ENCODE measurements at regions not wholly inside any gene's neighbourhood (a gene's known extent, or its start where the extent isn't known, plus 50 kb on each side); places are given as distances from the start of the nearest gene placed in this dataset.

GRCh38 chr6:167762259-167762962, 64.3 kb upstream of the AFDN start (continued):
- TF ChIP-seq PBX2 (CRISPR knock-in tag; IDR thresholded peaks at IDR 0.05) (no peak), ARID5B (CRISPR knock-in tag; IDR thresholded peaks at IDR 0.05) (peak; percentile 93), KLF15 (CRISPR knock-in tag; IDR thresholded peaks at IDR 0.05; ENCODE audit: borderline replicate concordance) (no peak), ZNF331 (CRISPR knock-in tag; IDR thresholded peaks at IDR 0.05) (peak; percentile 94), GTF3A (CRISPR knock-in tag; conservative IDR thresholded peaks at IDR 0.05) (no peak), KDM2A (CRISPR knock-in tag; IDR thresholded peaks at IDR 0.05; ENCODE audit: borderline replicate concordance, low read depth) (peak; percentile 31; the same call in 1 of the 2 replicates), ZNF83 (CRISPR knock-in tag; IDR thresholded peaks at IDR 0.05; ENCODE audit: borderline replicate concordance) (no peak), ZNF878 (CRISPR knock-in tag; IDR thresholded peaks at IDR 0.05) (0 out of 2 replicates have a peak, but pooled peaks have one; percentile 29), HOMEZ (CRISPR knock-in tag; IDR thresholded peaks at IDR 0.05; ENCODE audit: low read depth) (peak; percentile 88), ELF1 (CRISPR knock-in tag; IDR thresholded peaks at IDR 0.05) (peak; percentile 30; the same call in 1 of the 2 replicates), ZMAT3 (CRISPR knock-in tag; conservative IDR thresholded peaks at IDR 0.05) (peak; percentile 85)
- TF ChIP-seq, protein P1, sequence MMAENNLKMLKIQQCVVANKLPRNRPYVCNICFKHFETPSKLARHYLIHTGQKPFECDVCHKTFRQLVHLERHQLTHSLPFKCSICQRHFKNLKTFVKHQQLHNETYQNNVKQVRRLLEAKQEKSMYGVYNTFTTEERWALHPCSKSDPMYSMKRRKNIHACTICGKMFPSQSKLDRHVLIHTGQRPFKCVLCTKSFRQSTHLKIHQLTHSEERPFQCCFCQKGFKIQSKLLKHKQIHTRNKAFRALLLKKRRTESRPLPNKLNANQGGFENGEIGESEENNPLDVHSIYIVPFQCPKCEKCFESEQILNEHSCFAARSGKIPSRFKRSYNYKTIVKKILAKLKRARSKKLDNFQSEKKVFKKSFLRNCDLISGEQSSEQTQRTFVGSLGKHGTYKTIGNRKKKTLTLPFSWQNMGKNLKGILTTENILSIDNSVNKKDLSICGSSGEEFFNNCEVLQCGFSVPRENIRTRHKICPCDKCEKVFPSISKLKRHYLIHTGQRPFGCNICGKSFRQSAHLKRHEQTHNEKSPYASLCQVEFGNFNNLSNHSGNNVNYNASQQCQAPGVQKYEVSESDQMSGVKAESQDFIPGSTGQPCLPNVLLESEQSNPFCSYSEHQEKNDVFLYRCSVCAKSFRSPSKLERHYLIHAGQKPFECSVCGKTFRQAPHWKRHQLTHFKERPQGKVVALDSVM (CRISPR knock-in tag; IDR thresholded peaks at IDR 0.05): peak; percentile 10; the same call in 1 of the 2 replicates
- TF ChIP-seq, protein P2, sequence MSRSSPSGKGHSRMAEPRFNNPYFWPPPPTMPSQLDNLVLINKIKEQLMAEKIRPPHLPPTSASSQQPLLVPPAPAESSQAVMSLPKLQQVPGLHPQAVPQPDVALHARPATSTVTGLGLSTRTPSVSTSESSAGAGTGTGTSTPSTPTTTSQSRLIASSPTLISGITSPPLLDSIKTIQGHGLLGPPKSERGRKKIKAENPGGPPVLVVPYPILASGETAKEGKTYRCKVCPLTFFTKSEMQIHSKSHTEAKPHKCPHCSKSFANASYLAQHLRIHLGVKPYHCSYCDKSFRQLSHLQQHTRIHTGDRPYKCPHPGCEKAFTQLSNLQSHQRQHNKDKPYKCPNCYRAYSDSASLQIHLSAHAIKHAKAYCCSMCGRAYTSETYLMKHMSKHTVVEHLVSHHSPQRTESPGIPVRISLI (CRISPR knock-in tag; IDR thresholded peaks at IDR 0.05; ENCODE audit: borderline replicate concordance): peak; percentile 58; the same call in 1 of the 2 replicates
- TF ChIP-seq, protein P3, sequence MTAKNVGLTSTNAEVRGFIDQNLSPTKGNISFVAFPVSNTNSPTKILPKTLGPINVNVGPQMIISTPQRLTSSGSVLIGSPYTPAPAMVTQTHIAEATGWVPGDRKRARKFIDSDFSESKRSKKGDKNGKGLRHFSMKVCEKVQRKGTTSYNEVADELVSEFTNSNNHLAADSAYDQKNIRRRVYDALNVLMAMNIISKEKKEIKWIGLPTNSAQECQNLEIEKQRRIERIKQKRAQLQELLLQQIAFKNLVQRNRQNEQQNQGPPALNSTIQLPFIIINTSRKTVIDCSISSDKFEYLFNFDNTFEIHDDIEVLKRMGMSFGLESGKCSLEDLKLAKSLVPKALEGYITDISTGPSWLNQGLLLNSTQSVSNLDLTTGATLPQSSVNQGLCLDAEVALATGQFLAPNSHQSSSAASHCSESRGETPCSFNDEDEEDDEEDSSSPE (CRISPR knock-in tag; IDR thresholded peaks at IDR 0.05): no peak; the same call in 1 of the 2 replicates
- TF ChIP-seq, protein P4, sequence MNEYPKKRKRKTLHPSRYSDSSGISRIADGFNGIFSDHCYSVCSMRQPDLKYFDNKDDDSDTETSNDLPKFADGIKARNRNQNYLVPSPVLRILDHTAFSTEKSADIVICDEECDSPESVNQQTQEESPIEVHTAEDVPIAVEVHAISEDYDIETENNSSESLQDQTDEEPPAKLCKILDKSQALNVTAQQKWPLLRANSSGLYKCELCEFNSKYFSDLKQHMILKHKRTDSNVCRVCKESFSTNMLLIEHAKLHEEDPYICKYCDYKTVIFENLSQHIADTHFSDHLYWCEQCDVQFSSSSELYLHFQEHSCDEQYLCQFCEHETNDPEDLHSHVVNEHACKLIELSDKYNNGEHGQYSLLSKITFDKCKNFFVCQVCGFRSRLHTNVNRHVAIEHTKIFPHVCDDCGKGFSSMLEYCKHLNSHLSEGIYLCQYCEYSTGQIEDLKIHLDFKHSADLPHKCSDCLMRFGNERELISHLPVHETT (CRISPR knock-in tag; conservative IDR thresholded peaks at IDR 0.05): no peak; the same call in 1 of the 2 replicates
